GM18502 (cell line): ENCODE measurements at regions not wholly inside any gene's neighbourhood (a gene's known extent, or its start where the extent isn't known, plus 50 kb on each side); places are given as distances from the start of the nearest gene placed in this dataset.
"Not testable (repeated sequence)": the region's sequence is repeated elsewhere in the genome, so short reads cannot be mapped to it uniquely, and the experiment has no call there.

ENCODE experiments used
- ATAC-seq: cut with Tn5 transposase; IDR thresholded peaks from one replicate; pipeline ENCODE4 v1.9.1; 2021; ENCODE audit warnings: mild to moderate bottlenecking; ENCODE audit not compliant: unreplicated experiment, poor library complexity

DNA sequence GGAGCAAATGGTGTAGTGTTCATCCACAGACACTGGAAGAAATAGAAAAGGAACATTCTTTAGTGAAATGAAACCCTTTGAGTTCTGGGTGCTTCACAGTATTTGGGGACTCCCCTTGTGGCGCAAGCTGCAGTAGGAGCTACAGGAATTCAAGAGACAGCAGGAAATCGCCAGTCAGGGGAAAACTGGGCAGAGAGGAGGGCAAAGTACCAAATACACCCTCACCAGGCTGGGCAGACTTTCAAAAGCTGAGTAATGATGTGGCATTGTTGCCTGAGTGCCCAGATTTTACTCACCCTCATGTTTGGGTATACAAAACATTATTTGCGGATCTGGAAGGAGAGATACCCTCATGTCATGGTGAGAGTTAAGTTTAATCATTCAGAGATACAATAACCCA lies 97.9 kb downstream of the SOD2 start:
- no peak for ATAC-seq

DNA sequence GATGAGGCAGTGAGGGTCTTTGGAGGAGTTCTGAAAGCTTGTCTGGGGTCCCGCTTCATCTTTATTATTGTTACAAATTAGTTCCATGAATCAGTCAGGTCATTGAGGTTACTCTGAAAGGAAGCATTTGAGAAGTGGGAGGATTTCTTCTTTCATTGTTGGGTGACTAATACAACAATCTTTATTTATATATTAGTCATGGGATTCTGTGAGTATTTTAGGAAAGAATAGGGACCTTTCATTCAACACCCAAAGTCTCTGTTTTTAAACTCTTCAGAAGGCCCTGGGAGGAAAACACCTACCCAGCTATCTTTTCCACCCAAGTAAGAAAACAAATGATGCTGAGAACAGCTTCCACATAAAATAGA lies 98.3 kb downstream of the SOD2 start:
- no peak for ATAC-seq

DNA sequence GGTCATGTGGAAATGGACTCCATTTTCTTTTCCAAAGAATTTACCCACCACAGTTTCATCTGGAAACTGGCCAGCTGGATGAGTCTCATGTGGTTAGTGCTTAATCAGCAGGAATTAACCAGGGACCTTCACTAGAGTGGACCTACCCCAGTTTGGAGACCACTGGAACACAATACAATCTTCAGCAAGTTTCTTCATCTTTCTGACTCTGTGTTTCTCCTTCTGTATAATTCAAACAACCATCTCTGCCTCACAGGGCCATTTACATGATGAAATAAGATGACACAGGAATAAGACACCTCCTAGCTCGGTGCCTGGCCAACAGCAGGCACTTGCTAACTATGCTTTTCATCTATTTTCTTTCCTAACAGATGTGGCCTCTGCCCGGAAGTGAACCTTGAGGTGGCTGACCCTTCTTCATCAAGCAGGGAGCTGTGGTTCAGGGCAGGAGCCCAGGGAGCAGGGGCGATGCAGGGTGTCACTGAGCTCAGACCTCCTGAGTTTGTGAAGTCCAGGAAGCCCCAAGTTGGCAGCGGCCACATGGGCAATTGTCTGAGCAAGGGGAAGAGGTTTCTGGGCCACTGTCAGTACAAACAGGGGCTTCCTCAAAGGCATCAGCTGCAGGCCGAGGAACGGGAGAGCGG lies 98.8 kb downstream of the SOD2 start:
- ATAC-seq = no peak

DNA sequence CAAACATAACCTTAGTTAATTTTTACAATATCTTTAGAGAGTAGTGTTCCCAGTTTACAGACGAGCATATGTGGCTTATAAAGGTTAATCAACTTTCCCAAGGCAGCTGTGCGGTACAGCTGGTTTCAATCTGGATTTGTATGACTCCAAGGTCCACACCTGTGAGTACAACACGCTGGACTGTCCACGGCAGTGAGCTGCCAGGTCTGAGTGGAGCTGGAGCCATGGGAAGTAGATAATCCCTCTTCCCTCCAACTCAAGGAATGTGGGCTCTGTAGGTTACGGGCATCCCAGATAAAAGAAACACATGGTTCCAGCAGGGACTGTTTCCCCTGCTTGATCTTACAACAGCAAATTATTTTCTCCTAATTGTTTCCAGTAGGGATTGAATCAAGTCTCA lies 102.2 kb downstream of the SOD2 start:
- no peak for ATAC-seq

DNA sequence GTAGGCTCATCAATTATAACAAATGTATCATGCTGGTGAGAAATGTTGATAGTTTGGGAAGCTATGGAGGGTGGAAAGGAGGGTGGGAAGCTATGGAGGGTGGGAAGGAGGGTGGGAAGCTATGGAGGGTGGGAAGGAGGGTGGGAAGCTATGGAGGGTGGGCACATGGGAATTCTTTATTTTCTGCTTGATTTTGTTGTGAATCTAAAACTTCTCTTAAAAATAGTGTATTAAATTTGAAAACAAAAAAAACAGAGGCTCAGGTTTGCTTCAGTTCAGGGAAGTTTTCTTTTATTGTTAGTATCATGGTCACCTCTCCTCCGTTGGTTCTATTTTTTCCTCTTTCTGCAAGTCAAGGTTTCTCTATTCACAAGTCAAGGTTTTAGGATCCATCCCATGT lies 106.4 kb downstream of the SOD2 start:
- ATAC-seq = no peak

DNA sequence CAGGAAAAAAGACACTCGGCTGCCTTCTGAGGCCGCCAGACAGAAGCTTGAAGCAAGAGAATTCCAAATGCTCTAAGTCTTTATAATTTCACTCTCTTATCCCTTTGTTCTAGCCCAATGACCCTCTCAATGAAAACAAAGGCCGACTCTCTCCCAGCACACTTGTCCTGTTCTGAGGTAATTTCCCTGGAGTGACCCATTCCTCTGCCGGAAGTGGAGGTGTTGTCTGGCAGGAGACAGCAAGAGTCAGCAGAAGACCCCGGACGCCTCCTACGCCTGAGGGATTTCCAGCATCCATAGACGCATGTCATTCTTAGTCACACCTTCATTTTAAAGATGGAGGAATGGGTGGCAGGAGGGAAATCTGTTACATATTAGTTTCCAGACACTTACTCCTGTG lies 110.3 kb downstream of the SOD2 start:
- ATAC-seq = no peak

DNA sequence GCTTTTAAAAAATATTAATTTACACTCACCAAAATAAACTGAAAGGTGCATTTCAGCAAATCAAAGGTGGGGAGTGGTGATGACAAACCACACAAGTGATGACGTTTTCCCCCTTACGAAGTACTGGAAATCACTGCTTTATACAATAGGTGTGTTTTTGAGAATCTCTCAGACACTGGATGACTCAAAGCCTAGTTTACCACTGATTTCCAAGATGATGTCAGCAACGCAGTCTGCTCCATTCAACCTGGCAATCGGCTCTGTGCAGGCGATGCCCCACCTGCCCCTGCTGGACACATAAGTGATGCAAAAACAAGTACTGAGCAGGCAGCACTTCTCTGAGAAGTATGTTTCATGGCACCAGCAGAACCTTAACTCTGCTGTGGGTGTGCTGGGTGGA lies 114.4 kb downstream of the SOD2 start:
- ATAC-seq = no peak

DNA sequence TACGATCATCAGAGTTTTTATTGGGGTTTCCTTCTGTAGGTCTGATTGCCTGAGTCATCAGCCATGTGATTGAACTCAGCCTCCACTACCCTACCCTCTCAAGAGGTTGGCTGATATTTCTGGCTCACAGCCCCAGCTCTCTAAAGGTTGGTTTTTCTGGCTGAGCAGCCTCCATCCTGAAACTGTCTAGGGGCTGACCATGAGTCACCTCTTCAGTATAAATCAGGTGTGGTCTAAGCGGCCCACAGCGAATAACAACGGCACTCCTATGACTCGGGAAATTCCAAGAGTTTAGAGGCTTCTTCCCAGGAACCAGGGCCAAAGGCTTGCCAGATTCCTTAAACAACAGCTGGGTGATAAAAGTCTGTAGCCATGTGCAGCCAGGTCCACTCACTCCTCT lies 115.5 kb downstream of the SOD2 start:
- ATAC-seq = no peak

DNA sequence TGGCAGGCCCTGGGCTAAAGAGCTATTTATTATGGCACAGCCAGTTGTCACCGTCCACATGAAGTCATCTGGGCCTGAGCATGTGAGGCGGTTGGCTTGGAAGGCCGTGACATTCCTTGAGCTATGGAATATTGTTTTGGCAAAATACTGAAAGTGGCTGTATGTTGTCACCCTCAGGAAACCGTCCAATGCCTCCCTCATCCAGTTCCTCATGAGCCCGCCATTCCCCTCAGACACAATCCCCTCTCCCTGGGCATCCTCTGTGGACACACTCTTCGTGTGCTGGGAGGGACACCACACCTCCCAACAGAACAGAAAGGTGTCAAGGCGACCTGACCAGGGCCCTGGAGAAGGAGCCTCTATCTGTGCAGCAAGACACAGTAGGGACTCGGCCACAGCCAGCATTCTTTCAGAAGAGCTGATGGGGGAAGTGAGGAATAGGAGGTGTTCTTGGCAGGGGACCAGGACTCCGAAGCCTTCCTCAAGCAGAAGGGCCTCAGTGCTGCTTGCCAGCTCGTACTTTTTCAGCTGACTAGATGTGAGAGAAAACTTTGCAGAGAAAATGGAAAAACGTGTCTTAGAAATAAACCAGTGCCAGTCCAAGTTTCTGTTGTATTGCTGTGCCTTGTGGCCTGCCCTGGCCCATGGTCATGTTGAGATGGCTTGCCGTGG lies 120.5 kb downstream of the SOD2 start:
- ATAC-seq = no peak

DNA sequence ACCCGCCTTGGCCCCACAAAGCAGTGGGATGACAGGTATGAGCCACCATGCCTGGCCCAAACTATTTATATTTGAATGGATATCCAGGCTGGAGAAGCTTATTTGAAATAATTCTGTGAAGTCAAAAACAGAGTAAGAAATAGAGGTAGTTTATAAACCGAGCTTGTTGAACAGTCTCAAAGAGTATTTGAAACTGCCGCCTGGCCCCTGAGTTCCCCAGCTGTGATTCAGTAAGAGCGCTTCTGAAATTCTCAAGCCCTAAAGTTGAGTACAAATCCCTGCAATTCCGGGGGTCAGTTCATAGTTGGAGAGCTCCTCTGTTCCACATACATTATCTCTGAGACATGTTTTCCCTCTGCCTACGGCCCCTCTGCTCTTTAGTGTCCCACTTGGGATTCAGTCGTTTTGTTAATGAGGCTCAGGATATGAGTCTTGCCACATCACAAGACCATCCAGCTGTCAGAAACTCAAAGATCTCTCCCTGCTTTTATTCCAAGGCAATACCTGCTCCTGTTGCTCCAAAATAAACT lies 127.8 kb downstream of the SOD2 start:
- no peak for ATAC-seq

DNA sequence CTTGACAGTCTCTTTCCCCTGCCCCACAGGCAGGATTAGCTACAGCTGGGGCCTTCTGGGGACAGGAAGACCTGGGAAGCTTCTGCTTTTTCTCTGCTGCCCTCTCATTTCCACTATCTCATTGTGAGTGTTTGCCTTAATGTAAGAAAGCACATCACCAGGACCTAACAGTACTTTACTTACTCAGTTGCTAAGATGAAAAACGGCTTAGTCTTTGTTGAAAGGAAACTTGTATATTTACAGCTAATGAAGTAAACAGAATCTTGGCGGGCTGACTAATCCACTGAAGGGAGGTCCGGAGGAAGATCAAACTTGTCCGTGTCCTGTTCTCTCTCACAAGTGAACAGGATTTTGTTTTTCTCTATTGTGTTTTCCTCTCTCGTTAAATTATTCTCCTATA lies 128.6 kb downstream of the SOD2 start:
- no peak for ATAC-seq

DNA sequence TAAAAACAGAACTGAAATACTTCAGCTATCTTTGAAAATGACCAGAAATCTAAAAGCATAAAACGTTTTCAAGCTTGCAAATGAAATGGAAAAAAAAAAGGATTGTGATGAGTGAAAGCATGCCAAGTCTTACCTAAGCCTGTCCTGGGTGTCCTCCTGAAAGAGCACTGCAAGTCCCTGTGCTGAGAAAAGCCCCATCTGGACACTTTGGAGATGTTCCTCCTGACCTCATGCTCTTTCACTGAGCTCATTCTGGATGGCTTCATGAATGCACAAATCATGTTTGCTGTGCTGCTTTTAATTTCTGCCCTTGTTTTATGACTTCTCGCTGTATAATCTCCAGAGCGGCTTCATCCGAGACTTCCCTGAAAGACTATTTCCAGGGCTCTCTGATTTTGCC lies 136.0 kb downstream of the SOD2 start:
- ATAC-seq = no peak

DNA sequence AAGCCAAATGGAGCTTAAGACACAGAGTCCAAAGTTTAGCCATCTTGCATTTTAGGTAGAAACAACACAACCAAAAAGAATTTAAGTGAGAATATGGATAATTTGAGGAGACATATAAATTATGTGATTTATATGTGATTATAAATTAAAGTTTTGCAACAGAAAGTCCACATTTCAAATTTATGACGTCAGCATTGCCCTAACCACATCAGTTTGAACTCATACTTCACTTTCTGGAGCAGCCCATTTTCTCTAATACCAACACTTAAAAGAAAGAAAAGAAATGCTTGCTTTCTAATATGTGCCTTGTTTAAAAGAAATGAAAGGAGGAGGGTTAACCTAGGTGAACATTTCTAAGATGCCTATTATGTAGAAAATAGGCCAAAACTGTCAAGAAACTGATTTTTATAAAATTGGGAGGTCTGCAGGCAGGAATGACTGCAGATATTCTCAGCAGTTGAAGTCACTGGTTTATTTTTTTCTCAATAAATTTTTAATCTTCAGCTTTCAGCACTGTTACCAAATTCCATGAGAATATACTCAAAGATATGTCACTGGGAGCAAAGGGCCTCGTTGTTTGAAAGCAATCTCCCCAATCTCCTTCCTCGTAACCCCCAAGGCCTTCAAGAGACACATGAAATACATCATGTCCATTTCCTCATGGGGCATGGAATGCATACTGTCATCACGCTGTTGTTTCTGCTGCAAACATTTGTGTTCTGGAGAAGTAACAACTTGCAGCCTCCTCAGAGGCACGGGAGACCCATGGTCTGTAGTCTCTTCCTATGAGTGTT lies 137.8 kb downstream of the SOD2 start:
- no peak for ATAC-seq

DNA sequence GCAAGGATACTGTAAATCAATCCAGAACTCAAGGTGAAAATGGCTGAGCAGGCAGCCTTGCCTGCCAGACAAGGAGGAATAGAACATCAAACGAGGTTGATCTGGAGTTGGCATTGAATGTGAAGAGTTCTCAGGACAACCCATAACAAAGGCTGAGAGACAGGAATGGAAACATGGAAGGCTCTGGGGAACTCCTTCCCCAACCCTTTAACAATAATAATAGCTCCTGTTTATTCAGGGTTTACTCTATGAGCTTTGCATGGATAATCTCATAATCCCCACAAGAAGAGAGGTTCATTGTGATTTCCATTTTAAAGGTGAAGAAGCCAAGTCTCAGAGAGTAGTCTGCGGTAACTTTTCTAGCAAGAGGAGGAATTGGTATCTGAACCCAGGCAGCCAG lies 151.7 kb downstream of the SOD2 start:
- no peak for ATAC-seq

DNA sequence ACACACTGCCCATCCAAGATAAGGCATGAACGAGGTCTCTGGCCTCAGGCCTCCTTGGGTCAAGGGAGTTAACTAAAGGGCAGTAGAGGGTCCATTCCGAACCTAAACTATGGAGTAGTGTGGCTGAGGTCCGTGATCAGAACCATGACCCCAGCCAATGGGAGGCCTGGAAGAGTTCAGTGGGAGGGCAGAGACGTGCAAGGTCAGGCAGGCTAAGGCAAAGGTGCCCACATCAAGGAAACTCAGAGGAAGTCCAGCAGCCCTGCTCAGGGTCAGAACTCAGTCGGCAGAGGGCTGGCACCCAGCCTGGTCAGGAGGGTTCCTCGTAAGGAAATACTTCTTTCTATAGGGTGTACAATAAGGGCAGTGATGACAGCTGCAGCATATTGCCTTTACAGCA lies 152.2 kb downstream of the SOD2 start:
- no peak for ATAC-seq

DNA sequence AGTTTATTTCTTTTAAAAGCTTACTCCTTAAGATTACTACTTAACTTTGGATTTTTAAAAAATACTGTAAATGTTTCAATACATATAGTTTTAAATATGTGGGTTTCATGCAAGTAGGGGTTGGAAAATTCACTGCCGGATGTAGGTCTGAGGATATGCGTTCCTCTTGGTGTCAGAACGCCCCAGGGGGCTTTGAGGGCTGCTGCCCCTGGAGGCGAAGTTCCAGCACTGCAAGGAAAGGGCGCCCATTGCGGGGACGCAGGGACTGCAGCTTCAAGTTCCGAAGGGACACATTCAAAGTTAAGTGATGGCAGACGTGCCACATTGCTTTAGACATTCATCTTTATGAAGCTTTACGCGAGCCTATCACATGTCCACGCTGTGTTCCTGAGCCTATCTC lies 152.9 kb downstream of the SOD2 start:
- ATAC-seq = no peak

DNA sequence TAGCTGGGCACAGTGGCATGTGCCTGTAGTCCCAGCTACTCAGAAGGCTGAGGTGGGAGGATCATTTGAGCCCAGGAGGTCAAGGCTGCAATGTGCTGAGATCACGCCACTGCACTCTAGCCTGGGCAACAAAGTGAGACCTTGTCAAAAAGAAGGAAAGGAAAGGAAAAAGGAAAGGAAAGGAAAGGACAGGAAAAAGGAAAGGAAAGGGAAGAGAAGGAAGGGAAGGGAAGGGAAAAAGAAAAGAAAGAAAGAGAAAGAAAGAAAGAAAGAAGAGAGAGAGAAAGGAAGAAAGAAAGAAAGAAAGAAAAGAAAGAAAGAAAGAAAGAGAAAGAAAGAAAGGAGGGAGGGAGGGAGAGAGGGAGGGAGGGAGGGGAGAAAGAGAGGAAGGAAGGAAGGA lies 155.0 kb downstream of the SOD2 start:
- ATAC-seq = not testable (repeated sequence)

DNA sequence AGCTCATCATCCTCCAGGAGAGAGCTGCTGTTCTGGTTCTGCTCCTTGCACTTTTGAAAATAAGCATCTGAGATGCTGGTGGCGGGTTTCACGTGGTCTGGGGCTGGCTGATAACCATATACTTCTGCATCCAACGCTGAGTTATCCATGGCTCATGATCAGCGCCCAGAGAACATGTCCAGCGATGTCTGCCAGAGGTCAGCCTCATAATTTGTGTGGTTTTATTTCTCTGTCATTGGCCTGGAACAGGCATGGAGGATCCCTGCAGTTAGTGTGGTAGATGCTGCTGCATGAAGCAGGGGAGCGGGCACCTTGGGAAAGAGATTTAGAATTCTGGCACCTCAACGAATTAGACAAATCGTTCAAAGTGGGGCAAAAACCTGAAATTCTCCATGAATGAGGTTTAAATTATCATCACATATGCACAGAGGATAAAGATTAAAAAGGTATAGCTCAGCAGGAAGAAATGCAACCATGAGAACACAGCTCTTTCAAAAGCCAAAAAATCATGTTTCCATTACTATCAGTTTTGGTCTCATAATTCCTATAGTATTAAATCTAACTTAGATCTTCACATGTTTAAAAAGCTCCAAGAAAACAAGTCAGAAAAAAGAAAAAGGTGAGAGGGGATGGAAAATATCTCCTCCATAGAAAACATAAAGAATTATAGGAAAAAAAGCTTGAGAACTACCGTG lies 157.2 kb downstream of the SOD2 start:
- ATAC-seq = no peak

DNA sequence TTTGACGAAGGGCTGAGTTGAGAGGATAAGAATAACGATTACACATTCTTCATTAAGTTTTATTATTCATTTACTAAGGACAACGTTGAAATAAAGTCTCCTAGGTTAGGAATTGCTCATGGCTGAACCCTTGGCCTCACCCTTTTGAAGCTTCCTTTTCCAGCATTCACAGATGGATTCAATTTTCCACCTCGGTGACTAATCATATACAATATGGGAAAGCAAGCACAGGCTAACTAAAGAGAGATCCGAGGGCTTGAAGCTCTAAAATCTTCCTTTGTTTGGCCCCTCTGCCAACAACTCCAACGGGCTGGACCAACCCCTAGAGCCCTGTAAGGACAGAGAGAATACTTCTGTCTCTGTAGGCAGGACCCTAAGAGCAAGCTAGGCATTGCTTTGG lies 159.5 kb downstream of the SOD2 start:
- no peak for ATAC-seq

DNA sequence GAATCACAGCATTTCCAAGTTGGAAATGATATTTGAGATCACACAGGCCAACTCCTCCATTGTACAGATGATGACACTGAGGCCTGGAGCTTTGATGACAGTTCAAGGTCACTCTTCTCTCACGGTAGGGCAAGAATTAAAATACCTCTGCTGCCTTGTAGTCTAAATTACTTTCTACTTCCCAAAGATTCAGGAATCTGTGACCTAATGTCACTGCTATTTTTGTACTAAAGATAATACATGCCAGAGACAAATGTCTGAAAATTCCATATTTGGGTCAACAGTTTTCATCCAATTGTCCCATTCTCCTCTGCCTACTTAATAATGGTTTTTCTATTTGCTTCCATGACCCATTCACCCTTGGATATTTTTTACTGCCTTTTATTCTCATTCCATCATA lies 160.0 kb downstream of the SOD2 start:
- ATAC-seq = no peak

DNA sequence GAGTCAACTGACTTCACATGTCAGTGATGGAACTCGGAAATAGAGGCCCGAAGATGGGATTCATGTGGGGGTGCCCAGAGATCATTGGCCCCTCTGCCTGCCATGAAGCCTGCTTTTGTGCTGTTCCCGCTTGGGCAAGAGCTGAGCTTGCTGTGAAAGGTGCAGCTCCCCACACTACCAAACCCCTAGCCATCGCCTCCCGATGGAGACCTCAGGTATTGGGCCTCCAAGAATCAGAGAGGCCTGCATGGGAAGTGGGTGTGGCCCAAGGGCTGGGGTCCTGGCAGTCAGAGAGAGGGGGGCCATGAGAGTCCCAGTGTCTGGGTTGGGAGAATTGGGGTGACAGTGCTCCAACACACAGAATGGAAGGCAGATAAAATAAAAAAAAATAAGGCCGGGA lies 160.9 kb downstream of the SOD2 start:
- no peak for ATAC-seq
